Right renal cortex interstitium (tissue), 3 donors: ENCODE measurements at regions not wholly inside any gene's neighbourhood (a gene's known extent, or its start where the extent isn't known, plus 50 kb on each side); places are given as distances from the start of the nearest gene placed in this dataset.
"Not testable (repeated sequence)": the region's sequence is repeated elsewhere in the genome, so short reads cannot be mapped to it uniquely, and the experiment has no call there.

Source experiments
- DNase-seq, 3 donors: peaks; one replicate each; pipeline ENCODE4 v3.0.0-alpha.2; 2013; ENCODE audit warnings: low read depth in 3 of 3, low spot score in 2 of 3

DNA sequence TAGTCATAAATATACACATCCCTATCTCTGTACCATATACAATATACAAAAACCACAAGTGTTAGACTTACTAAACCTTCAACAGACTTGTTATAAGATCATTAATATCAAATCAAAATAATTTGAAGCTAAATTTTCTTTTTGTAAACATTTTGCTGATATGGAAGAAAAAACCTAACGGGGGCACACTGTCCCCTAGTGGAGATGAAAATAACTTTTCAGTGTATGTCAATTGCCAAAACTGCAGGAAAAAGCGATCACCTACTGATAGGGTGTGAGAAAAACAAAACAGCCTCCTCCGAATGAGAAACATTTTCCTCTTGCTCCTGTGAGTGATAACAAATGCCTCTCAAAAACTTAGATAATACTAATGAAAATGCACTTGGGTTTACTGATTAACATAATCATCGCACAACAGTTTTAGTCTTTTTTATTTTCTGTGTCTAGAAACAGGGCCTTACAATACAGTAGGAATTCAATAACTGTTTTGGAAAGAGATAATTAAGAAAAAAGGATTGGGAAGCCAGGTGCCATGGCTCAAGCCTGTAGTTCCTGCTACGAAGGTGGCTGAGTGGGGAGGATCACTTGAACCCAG lies 322.7 kb downstream of the CRPPA start:
- DNase-seq = no peak

DNA sequence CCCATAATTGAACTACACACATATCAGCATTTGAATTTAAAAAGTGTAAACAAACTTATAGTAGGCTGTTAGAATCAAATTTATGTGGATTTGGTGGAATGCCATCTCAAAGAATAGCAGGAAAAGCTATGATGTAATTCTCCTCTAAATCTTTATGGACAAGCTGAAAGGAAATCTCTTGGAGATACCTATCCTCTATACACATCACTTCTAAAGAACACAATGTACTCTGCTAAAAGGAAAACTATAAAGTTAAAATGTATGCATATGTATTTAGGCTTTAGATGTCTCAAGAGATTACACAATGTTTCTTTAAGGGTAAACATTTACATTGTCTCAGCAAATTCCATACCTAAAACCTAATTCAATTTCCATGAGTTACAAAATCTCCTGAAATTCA lies 323.3 kb downstream of the CRPPA start:
- DNase-seq = no peak

GRCh38 chr7:16095171-16095950 lies 326.0 kb downstream of the CRPPA start:
- no peak for DNase-seq

GRCh38 chr7:16094651-16095050 lies 326.7 kb downstream of the CRPPA start:
- DNase-seq = no peak

- DNase-seq = no peak
These were observed 328.6 kb downstream of the CRPPA start for GRCh38 chr7:16092711-16093110.

- no peak for DNase-seq
These were observed 329.5 kb downstream of the CRPPA start for GRCh38 chr7:16091701-16092310.

DNA sequence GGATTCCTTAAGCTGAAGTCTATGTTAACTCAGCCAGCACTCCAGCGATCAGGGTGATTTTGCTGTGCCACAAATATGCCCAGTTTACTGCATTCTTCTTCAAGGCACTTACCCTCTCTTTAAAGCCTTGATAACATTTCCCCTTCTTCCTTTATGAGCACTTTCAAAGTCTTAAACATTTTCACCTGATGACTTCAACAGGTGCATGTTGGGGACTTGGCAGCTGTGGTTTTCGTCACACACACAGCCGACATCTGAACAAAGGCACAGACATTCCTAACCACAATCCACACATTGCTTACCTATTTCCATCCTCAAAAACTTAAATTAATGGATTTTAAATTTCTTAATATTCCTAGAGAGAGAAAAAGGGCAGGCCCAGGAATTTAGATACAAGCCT lies 331.5 kb downstream of the CRPPA start:
- DNase-seq = no peak

GRCh38 chr7:16089191-16089590 lies 332.1 kb downstream of the CRPPA start:
- no peak for DNase-seq

- DNase-seq = no peak
These were observed 334.6 kb downstream of the CRPPA start for GRCh38 chr7:16086743-16087142.

DNA sequence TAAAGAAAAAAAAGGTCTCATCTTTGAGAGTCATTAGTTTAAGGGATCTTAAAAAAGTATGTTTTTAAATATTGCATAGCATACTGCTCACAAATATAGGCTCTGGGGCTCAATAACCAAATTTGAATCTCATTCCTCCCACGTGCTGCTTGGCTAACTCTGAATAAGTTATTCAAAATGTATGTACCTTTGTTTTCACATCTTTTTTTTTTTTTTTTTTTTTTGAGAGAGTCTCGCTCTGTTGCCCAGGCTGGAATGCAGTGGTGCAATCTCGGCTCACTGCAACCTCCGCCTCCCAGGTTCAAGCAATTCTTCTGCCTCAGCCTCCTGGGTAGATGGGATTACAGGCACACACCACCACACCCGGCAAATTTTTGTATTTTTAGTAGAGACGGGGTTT lies 335.6 kb downstream of the CRPPA start:
- not testable (repeated sequence) for DNase-seq

- DNase-seq = no peak
These were observed 336.5 kb downstream of the CRPPA start for GRCh38 chr7:16084875-16085274.

DNA sequence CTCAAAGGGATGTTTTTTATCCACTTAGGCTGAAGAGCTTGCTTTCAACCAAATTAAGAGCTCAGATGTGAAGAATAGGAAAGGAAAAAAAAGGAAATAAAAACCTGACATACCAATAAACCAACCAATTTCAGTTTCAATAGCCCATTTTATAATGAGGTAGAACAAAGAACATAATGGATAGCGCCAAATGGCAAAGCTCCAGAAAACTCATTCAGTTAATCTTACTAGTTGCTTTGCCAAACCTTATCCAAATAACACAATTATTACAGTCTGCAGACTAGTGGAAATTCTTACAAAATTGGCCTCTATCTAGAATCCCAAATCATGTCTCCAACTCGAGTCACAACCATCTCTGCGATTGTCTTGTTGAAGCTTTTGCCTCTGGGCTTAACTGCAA lies 337.0 kb downstream of the CRPPA start:
- no peak for DNase-seq

DNA sequence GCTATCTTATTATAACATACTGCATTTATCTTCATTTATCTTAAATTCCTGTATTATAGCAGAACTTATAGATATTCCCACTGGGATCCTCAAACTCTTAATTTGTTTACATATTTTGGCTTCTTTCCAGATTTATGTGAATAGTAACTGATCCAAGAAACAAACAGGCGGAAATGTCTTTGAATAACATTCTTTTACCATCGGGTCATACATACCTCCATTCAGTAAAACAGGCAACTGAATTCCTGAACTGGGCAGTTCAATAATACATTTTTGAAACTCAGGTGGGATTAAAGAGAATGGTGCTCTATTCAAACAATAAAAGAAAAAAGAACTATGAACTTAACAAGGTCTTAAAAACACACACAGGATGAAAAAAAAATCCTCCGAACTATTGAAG lies 337.4 kb downstream of the CRPPA start:
- no peak for DNase-seq

DNA sequence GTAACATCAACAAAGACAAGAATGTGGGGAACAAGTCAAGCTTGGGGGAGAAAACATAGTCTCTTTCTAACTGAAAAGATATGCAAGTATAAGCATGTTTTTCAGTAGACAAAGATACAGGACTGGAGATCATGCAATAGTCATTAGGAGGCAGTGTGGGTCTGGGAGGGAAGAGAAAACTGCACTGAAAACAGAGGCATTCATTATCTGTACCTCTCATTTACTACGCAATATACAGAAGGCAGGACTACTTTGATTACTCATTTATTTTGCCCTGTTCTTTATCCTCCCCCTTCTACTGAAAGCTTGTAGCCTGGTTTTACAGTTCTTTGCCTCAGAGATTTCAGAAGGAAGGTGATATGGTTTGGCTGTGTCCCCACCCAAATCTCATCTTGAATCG lies 341.2 kb downstream of the CRPPA start:
- DNase-seq = no peak

DNA sequence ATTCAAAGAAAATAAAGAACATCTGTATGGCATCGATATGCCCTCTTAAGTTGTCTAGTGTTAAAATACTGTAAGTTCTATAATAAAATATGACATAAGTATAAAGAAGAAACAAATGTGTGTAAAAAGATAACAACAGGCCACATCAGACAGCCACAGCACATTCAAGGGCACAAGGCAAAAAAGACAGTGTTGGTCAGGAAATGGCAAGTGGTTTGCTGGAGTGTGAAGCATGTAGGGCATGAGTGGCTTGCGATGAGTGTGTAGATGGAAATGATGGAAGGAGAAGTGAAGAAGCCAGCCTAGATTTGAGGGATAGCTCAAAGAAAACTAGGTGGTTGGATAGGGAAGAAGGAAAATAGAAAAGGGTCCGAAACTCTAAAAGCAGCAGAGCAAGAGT lies 341.6 kb downstream of the CRPPA start:
- no peak for DNase-seq

- DNase-seq = peak; percentile 62 to 68 (median 65)
These were observed 343.0 kb downstream of the CRPPA start for GRCh38 chr7:16078076-16078952.

GRCh38 chr7:16071246-16071857 lies 350.0 kb downstream of the CRPPA start:
- no peak for DNase-seq

DNA sequence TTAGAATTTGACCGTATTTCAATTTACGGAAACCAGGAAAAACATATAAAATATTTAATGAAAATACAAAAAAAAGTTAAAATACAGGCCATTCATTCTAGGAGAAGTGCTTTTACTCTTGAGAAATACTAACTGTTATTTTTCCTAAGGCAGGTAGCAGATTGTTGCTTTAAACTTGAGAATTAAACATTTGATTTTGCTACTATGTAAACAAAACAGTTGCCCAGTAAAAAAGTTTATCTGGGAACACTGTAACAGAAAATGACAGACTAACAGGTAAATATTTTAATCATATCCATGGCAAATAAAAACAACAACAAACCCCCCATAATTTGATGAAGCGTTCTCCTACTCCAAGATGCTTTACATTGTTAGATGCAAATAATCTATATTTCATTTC lies 350.5 kb downstream of the CRPPA start:
- DNase-seq = no peak

- DNase-seq = no peak
These were observed 351.3 kb downstream of the CRPPA start for GRCh38 chr7:16069998-16070397.

GRCh38 chr7:16068183-16068582 lies 353.2 kb downstream of the CRPPA start:
- no peak for DNase-seq

GRCh38 chr7:16067711-16068110 lies 353.6 kb downstream of the CRPPA start:
- no peak for DNase-seq
